KMS-11 (cell line): ENCODE measurements at regions not wholly inside any gene's neighbourhood (a gene's known extent, or its start where the extent isn't known, plus 50 kb on each side); places are given as distances from the start of the nearest gene placed in this dataset.

Source experiments
- H2AFZ ChIP-seq: fragments of 200-600 bp; sonication (generic); 2 replicates; pipeline ENCODE4 v1.6.1; 2016; ENCODE audit warnings: antibody characterized with exemption, mixed run types, low read depth
- H3K27ac ChIP-seq: fragments of 200-600 bp; sonication (generic); 2 replicates; pipeline ENCODE4 v1.6.1; 2016; ENCODE audit warnings: mild to moderate bottlenecking, mixed run types
- H3K27me3 ChIP-seq: fragments of 200-600 bp; sonication (generic); 2 replicates; pipeline ENCODE4 v1.6.1; 2017; ENCODE audit warnings: mild to moderate bottlenecking, low read depth, mixed run types, moderate library complexity; ENCODE audit not compliant: insufficient read depth
- H3K36me3 ChIP-seq: fragments of 200-600 bp; sonication (generic); 2 replicates; pipeline ENCODE4 v1.6.1; 2017; ENCODE audit warnings: mild to moderate bottlenecking, mixed run types; ENCODE audit not compliant: insufficient read depth
- H3K4me1 ChIP-seq: fragments of 200-600 bp; sonication (generic); 2 replicates; pipeline ENCODE4 v1.6.1; 2016; ENCODE audit warnings: mild to moderate bottlenecking, low read depth, mixed run types; ENCODE audit not compliant: poor library complexity, severe bottlenecking
- H3K4me2 ChIP-seq: fragments of 200-600 bp; sonication (generic); 2 replicates; pipeline ENCODE4 v1.7.0; 2016; ENCODE audit warnings: mild to moderate bottlenecking, mixed run types
- H3K4me3 ChIP-seq: fragments of 200-600 bp; sonication (generic); IDR thresholded peaks from 2 replicates; pipeline ENCODE4 v1.6.1; 2017; ENCODE audit warnings: low read depth, low read length, mixed read lengths; ENCODE audit not compliant: insufficient read depth
- H3K79me2 ChIP-seq: fragments of 200-600 bp; sonication (generic); 2 replicates; pipeline ENCODE4 v1.6.1; 2016; ENCODE audit warnings: low read depth, mixed run types; ENCODE audit not compliant: insufficient read depth
- H3K9ac ChIP-seq: fragments of 200-600 bp; sonication (generic); 2 replicates; pipeline ENCODE4 v1.6.1; 2016; ENCODE audit warnings: mild to moderate bottlenecking, mixed run types
- H4K20me1 ChIP-seq: fragments of 200-600 bp; sonication (generic); 2 replicates; pipeline ENCODE4 v1.6.1; 2016; ENCODE audit warnings: mild to moderate bottlenecking, mixed run types; ENCODE audit not compliant: insufficient read depth
- CTCF ChIP-seq: fragments of 200-600 bp; sonication (generic); conservative IDR thresholded peaks from 2 replicates; pipeline ENCODE4 v1.6.1; 2017; ENCODE audit warnings: low read depth, mild to moderate bottlenecking, antibody characterized with exemption, low read length, moderate library complexity, mixed read lengths

DNA sequence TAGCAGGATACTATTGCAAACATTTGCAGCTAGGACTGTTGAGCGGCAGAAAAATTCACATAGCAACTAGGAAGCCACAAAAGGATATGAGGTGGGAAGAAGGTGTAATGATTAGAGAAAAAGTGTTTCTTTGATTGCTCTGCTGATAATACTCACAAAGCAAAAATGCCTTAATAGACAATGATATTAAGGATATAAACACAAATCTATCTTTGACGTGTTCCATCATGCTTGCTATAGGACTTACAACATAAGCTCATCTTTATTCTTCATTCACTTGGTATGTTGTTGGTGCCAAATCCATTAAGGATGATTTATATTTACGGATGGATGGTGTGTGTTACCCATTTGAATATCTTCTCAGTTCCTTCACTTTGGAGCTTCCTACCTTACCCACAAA, 309.3 kb downstream of the GPR37 start:
- H3K36me3 ChIP-seq: no peaks in the 10 kb centered on the region
- no peak overlapping the region for H3K4me2 ChIP-seq
- H3K79me2 ChIP-seq: no peaks in the 10 kb centered on the region
- H3K27ac ChIP-seq: no peak overlapping the region
- no peaks in the 10 kb centered on the region for H3K27me3 ChIP-seq
- H4K20me1 ChIP-seq: no peaks in the 10 kb centered on the region
- H2AFZ ChIP-seq: no peak overlapping the region
- no peak for TF ChIP-seq CTCF
- no peak overlapping the region for H3K9ac ChIP-seq
- H3K4me1 ChIP-seq: no peaks in the 10 kb centered on the region
- no peak overlapping the region for H3K4me3 ChIP-seq

- H2AFZ ChIP-seq: no peak overlapping the region
- TF ChIP-seq CTCF: no peak
These were observed 313.4 kb downstream of the GPR37 start for GRCh38 chr7:124452186-124452585.

GRCh38 chr7:124449896-124450295, 315.7 kb downstream of the GPR37 start:
- Histone ChIP-seq H2AFZ (no peak overlapping the region), H3K27ac (no peak overlapping the region), H3K27me3 (no peaks in the 10 kb centered on the region), H4K20me1 (no peaks in the 10 kb centered on the region), H3K4me2 (no peak overlapping the region), H3K9ac (no peak overlapping the region), H3K4me1 (no peaks in the 10 kb centered on the region), H3K36me3 (no peaks in the 10 kb centered on the region), H3K4me3 (no peak overlapping the region), H3K79me2 (no peaks in the 10 kb centered on the region)
- no peak for TF ChIP-seq CTCF

More at GRCh38 chr7:124452186-124452585, 313.4 kb downstream of the GPR37 start:
- Histone ChIP-seq H3K4me1 (no peaks in the 10 kb centered on the region), H3K4me3 (no peak overlapping the region), H3K36me3 (no peaks in the 10 kb centered on the region), H3K79me2 (no peaks in the 10 kb centered on the region), H3K9ac (no peak overlapping the region), H4K20me1 (no peaks in the 10 kb centered on the region), H3K27ac (no peak overlapping the region), H3K27me3 (no peaks in the 10 kb centered on the region), H3K4me2 (no peak overlapping the region)

- no peaks in the 10 kb centered on the region for H3K27me3 ChIP-seq
- H3K4me1 ChIP-seq: no peaks in the 10 kb centered on the region
- H3K9ac ChIP-seq: no peak overlapping the region
- no peaks in the 10 kb centered on the region for H4K20me1 ChIP-seq
- no peak overlapping the region for H3K4me3 ChIP-seq
- no peak for TF ChIP-seq CTCF
- no peak overlapping the region for H3K4me2 ChIP-seq
- no peak overlapping the region for H2AFZ ChIP-seq
- H3K27ac ChIP-seq: no peak overlapping the region
- H3K36me3 ChIP-seq: no peaks in the 10 kb centered on the region
- no peaks in the 10 kb centered on the region for H3K79me2 ChIP-seq
These were observed 320.7 kb downstream of the GPR37 start for GRCh38 chr7:124444696-124445480.
